ENCODE measurements at regions not wholly inside any gene's neighbourhood (a gene's known extent, or its start where the extent isn't known, plus 50 kb on each side); places are given as distances from the start of the nearest gene placed in this dataset.

GRCh38 chr4:131419147-131419546 is 1729.9 kb upstream of the PCDH10 start:
- TF ChIP-seq GATA2 (IDR thresholded peaks at IDR 0.05; ENCODE audit: low read depth, low read length) (no peak), GATA3 (IDR thresholded peaks at IDR 0.05; ENCODE audit: low read depth, low read length) (no peak)
